A673 (cell line): ENCODE measurements at regions not wholly inside any gene's neighbourhood (a gene's known extent, or its start where the extent isn't known, plus 50 kb on each side); places are given as distances from the start of the nearest gene placed in this dataset.

Experiments used
- BruUV-seq: library from RNA; stranded (reverse); fragments of 400-500 nt; replicated peaks from 2 replicates; lab custom pipeline; 2021; lab: Mats Ljungman, UMichigan
- CTCF ChIA-PET: fragments of 300-600 bp; sonication (Branson Sonifier 250); formaldehyde crosslinking; loops from one replicate; lab custom pipeline; 2022; ENCODE audit warnings: antibody characterized with exemption; lab: Charles Lee
- POLR2A ChIA-PET: fragments of 300-600 bp; sonication (Branson Sonifier 250); formaldehyde crosslinking; loops from one replicate; lab custom pipeline; 2022; ENCODE audit warnings: antibody characterized with exemption; ENCODE audit not compliant: low non-redundant PET; lab: Charles Lee
- DNase-seq: peaks from one replicate; pipeline ENCODE4 v3.0.0-alpha.2; 2015; ENCODE audit warnings: low spot score
- H3K27ac ChIP-seq: fragments of 200-600 bp; sonication (generic); 2 replicates; pipeline ENCODE4 v1.5.1; 2016; ENCODE audit warnings: mixed run types, low read depth, mild to moderate bottlenecking, mixed read lengths, antibody characterized with exemption, low read length; ENCODE audit not compliant: poor library complexity, severe bottlenecking
- H3K27me3 ChIP-seq: fragments of 200-600 bp; sonication (generic); replicated peaks from 2 replicates; pipeline ENCODE4 v1.6.1; 2017; ENCODE audit warnings: mixed run types, low read depth, mild to moderate bottlenecking, mixed read lengths, antibody characterized with exemption, low read length; ENCODE audit not compliant: insufficient read depth, poor library complexity
- H3K36me3 ChIP-seq: fragments of 200-600 bp; sonication (generic); 2 replicates; pipeline ENCODE4 v1.6.1; 2016; ENCODE audit warnings: mixed run types, mild to moderate bottlenecking, mixed read lengths, antibody characterized with exemption, low read length; ENCODE audit not compliant: insufficient read depth, poor library complexity, severe bottlenecking
- H3K4me1 ChIP-seq: fragments of 200-600 bp; sonication (generic); 2 replicates; pipeline ENCODE4 v1.6.1; 2017; ENCODE audit warnings: mixed run types, mild to moderate bottlenecking, mixed read lengths, antibody characterized with exemption, low read length; ENCODE audit not compliant: insufficient read depth, poor library complexity, severe bottlenecking
- H3K4me3 ChIP-seq: fragments of 200-600 bp; sonication (generic); 2 replicates; pipeline ENCODE4 v1.5.1; 2016; ENCODE audit warnings: low read depth, mixed run types, mild to moderate bottlenecking, mixed read lengths, low read length; ENCODE audit not compliant: poor library complexity, severe bottlenecking
- H3K9me3 ChIP-seq: fragments of 200-600 bp; sonication (generic); 2 replicates; pipeline ENCODE4 v1.6.1; 2016; ENCODE audit warnings: mixed run types, low read depth, mild to moderate bottlenecking, mixed read lengths, antibody characterized with exemption, low read length; ENCODE audit not compliant: poor library complexity, severe bottlenecking
- EZH2 ChIP-seq: fragments of 200-600 bp; sonication (generic); IDR thresholded peaks from 2 replicates; pipeline ENCODE4 v1.6.1; 2017; ENCODE audit warnings: borderline replicate concordance, low read depth, mild to moderate bottlenecking, mixed read lengths, antibody characterized with exemption, low read length; ENCODE audit not compliant: poor library complexity, severe bottlenecking
- intact Hi-C: fragments of 100-400 bp; cut with micrococcal nuclease; formaldehyde crosslinking; loops from one replicate; pipeline ENCODE4 v1.10.0; 2022; ENCODE audit not compliant: unreplicated experiment
- TF ChIP-seq, protein P1 (sequence below): fragments of 300-800, 200-600 bp; sonication (generic); conservative IDR thresholded peaks from 2 replicates; pipeline ENCODE4 v1.5.1; 2017; ENCODE audit warnings: low read depth, mild to moderate bottlenecking, antibody characterized with exemption, low read length, moderate library complexity, mixed read lengths

DNA sequence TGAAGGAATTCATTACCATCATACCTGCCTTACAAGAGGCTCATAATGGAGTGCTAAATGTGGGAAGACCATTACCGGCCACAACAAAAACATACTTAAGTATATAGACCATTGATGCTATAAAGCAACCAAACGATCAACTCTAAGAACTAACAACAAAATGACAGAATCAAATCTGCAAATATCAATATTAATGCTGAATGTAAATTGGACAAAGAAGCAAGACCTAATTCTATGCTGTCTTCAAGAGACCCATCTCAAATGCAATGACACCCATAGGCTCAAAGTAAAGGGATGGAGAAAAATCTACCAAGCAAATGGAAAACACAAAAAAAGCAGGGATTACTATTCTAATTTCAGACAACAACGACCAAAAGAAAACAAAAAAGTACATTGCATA, 52.3 kb upstream of the GPC6 start:
- DNase-seq, result no peak
- Histone ChIP-seq H3K4me3 (no peak overlapping the region), H3K4me1 (no peaks in the 10 kb centered on the region), H3K27ac (no peak overlapping the region), H3K27me3 (no peaks in the 10 kb centered on the region), H3K36me3 (no peaks in the 10 kb centered on the region), H3K9me3 (no peaks in the 10 kb centered on the region)
- BruUV-seq, result no TSS peak
- CTCF ChIA-PET, result no interaction called here
- intact Hi-C loops, result no loop called here
- POLR2A ChIA-PET, result no interaction called here
- TF ChIP-seq, protein P1, sequence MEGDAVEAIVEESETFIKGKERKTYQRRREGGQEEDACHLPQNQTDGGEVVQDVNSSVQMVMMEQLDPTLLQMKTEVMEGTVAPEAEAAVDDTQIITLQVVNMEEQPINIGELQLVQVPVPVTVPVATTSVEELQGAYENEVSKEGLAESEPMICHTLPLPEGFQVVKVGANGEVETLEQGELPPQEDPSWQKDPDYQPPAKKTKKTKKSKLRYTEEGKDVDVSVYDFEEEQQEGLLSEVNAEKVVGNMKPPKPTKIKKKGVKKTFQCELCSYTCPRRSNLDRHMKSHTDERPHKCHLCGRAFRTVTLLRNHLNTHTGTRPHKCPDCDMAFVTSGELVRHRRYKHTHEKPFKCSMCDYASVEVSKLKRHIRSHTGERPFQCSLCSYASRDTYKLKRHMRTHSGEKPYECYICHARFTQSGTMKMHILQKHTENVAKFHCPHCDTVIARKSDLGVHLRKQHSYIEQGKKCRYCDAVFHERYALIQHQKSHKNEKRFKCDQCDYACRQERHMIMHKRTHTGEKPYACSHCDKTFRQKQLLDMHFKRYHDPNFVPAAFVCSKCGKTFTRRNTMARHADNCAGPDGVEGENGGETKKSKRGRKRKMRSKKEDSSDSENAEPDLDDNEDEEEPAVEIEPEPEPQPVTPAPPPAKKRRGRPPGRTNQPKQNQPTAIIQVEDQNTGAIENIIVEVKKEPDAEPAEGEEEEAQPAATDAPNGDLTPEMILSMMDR, result no peak
- TF ChIP-seq EZH2, result no peak
